Suprapubic skin (tissue), 4 donors: ENCODE measurements at regions not wholly inside any gene's neighbourhood (a gene's known extent, or its start where the extent isn't known, plus 50 kb on each side); places are given as distances from the start of the nearest gene placed in this dataset.

Experiments used
- DNase-seq, 2 donors: peaks; one replicate each; pipeline ENCODE4 v3.0.0-alpha.2; 2019; ENCODE audit warnings: low spot score in 2 of 2
- H3K27ac ChIP-seq: fragments of 200-600 bp; sonication (generic); one replicate; pipeline ENCODE4 v1.5.1; 2019
- H3K27me3 ChIP-seq: fragments of 200-600 bp; sonication (generic); one replicate; pipeline ENCODE4 v1.5.1; 2019
- H3K36me3 ChIP-seq: fragments of 200-600 bp; sonication (generic); one replicate; pipeline ENCODE4 v1.5.1; 2019
- H3K4me1 ChIP-seq: fragments of 200-600 bp; sonication (generic); one replicate; pipeline ENCODE4 v1.5.1; 2019
- H3K4me3 ChIP-seq: fragments of 200-600 bp; sonication (generic); one replicate; pipeline ENCODE4 v1.5.1; 2019; ENCODE audit warnings: mild to moderate bottlenecking
- H3K9me3 ChIP-seq: fragments of 200-600 bp; sonication (generic); one replicate; pipeline ENCODE4 v1.5.1; 2019
- CTCF ChIP-seq, 2 donors: fragments of 200-600 bp in 1 of 2; fragments of 450-650 bp in 1 of 2; sonication (generic) in 1 of 2; IDR thresholded peaks; one replicate each; pipeline ENCODE4 v1.5.1; 2016 to 2019; ENCODE audit warnings: antibody characterized with exemption in 2 of 2, mild to moderate bottlenecking in 1 of 2, moderate library complexity in 1 of 2
- EP300 ChIP-seq: sonication (generic); formaldehyde crosslinking; IDR thresholded peaks from one replicate; pipeline ENCODE4 v1.6.1; 2017; ENCODE audit warnings: antibody characterized with exemption
- POLR2A ChIP-seq, 2 donors: fragments of 450-650 bp; IDR thresholded peaks; one replicate each; pipeline ENCODE4 v1.6.1; 2017; ENCODE audit warnings: antibody characterized with exemption in 2 of 2, mild to moderate bottlenecking in 2 of 2, moderate library complexity in 2 of 2
- POLR2AphosphoS5 ChIP-seq, 3 donors: sonication (generic); formaldehyde crosslinking; IDR thresholded peaks; one replicate each; pipeline ENCODE4 v1.6.1; 2017; ENCODE audit warnings: antibody characterized with exemption in 3 of 3
- WGBS: methylation state at CpG from one replicate; pipeline ENCODE4 v1.1.5; 2018; 5-methylcytosine and 5-hydroxymethylcytosine counted together

GRCh38 chr2:118699447-118700175 lies 147.8 kb downstream of the EN1 start:
- Histone ChIP-seq H3K27me3 (no peaks in the 10 kb centered on the region), H3K4me1 (no peaks in the 10 kb centered on the region), H3K9me3 (no peaks in the 10 kb centered on the region), H3K4me3 (no peak overlapping the region), H3K36me3 (no peaks in the 10 kb centered on the region), H3K27ac (no peak overlapping the region)
- WGBS = 74% methylated on average over 12 of the region's 13 CpGs
- no peak for DNase-seq
- TF ChIP-seq EP300 (no peak), POLR2A (IDR thresholded peaks at IDR 0.05) (no peak), CTCF (IDR thresholded peaks at IDR 0.05) (no peak), POLR2AphosphoS5 (IDR thresholded peaks at IDR 0.05) (no peak)

GRCh38 chr2:118698564-118698963 lies 148.9 kb downstream of the EN1 start:
- TF ChIP-seq EP300 (no peak), CTCF (IDR thresholded peaks at IDR 0.05) (no peak), POLR2AphosphoS5 (IDR thresholded peaks at IDR 0.05) (no peak), POLR2A (IDR thresholded peaks at IDR 0.05) (no peak)
- Histone ChIP-seq H3K4me3 (no peak overlapping the region), H3K27ac (no peak overlapping the region), H3K36me3 (no peaks in the 10 kb centered on the region), H3K4me1 (no peaks in the 10 kb centered on the region), H3K9me3 (no peaks in the 10 kb centered on the region), H3K27me3 (no peaks in the 10 kb centered on the region)
- DNase-seq = no peak
- WGBS = 78% methylated on average over 6 of the region's 6 CpGs

GRCh38 chr2:118697781-118698180 lies 149.7 kb downstream of the EN1 start:
- DNase-seq = no peak
- Histone ChIP-seq H3K27me3 (no peaks in the 10 kb centered on the region), H3K4me3 (no peak overlapping the region), H3K9me3 (no peaks in the 10 kb centered on the region), H3K4me1 (no peaks in the 10 kb centered on the region), H3K36me3 (no peaks in the 10 kb centered on the region), H3K27ac (no peak overlapping the region)
- TF ChIP-seq CTCF (IDR thresholded peaks at IDR 0.05) = no peak
- no peak for TF ChIP-seq POLR2AphosphoS5 (IDR thresholded peaks at IDR 0.05)
- no peak for TF ChIP-seq EP300
- no peak for TF ChIP-seq POLR2A (IDR thresholded peaks at IDR 0.05)

- no peaks in the 10 kb centered on the region for H3K4me1 ChIP-seq
- 60% methylated on average over 6 of the region's 6 CpGs for WGBS
These were observed 150.5 kb downstream of the EN1 start for GRCh38 chr2:118696786-118697465.

More at GRCh38 chr2:118696786-118697465, 150.5 kb downstream of the EN1 start:
- Histone ChIP-seq H3K36me3 (no peaks in the 10 kb centered on the region), H3K9me3 (no peaks in the 10 kb centered on the region), H3K27ac (no peak overlapping the region), H3K4me3 (no peak overlapping the region), H3K27me3 (no peaks in the 10 kb centered on the region)
- no peak for TF ChIP-seq EP300
- TF ChIP-seq POLR2A (IDR thresholded peaks at IDR 0.05) = no peak
- no peak for TF ChIP-seq CTCF (IDR thresholded peaks at IDR 0.05)
- TF ChIP-seq POLR2AphosphoS5 (IDR thresholded peaks at IDR 0.05) = no peak
- no peak for DNase-seq
